ENCODE measurements at regions not wholly inside any gene's neighbourhood (a gene's known extent, or its start where the extent isn't known, plus 50 kb on each side); places are given as distances from the start of the nearest gene placed in this dataset.

DNA sequence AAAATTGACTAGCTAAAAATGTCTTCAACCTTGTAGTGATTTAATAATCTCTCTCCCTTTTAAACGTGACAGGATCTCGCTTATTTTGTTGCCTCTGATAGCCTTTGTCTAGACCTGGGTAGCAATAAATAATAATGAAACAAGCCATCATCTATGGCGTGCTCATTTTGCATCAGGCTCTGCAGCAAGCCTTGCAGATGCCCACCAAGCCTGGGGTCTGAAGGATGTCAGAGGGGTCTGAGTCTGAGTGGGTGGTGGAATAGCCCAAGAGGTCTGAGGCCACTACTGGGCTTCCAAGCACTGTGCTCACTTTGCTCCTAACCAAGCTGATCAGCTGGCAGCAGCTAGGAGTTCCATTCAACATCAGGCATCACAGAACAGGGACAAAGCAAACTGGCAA lies 109.4 kb downstream of the GYPC start:
- Histone ChIP-seq H4K20me1 (ENCODE audit: control insufficient read depth, insufficient read depth, low read depth, low read length) (no peaks in the 10 kb centered on the region), H3K4me1 (ENCODE audit: control insufficient read depth, low read length) (no peaks in the 10 kb centered on the region), H3K36me3 (ENCODE audit: control insufficient read depth, low read length) (no peaks in the 10 kb centered on the region), H3K27me3 (ENCODE audit: control insufficient read depth, low read length) (no peaks in the 10 kb centered on the region), H3F3A (ENCODE audit: control insufficient read depth, insufficient read depth) (no peaks in the 10 kb centered on the region), H3K4me2 (ENCODE audit: low read length) (no peak overlapping the region), H3K9me3 (ENCODE audit: control insufficient read depth, insufficient read depth, low read length) (no peaks in the 10 kb centered on the region), H3K79me2 (ENCODE audit: control insufficient read depth, low read length) (no peaks in the 10 kb centered on the region), H3K9me2 (replicated peaks; ENCODE audit: control insufficient read depth, low read length) (no peaks in the 10 kb centered on the region), H3K27ac (ENCODE audit: low read depth, low read length) (no peak overlapping the region), H3K4me3 (ENCODE audit: low read length) (no peak overlapping the region)
- TF ChIP-seq, protein P1, sequence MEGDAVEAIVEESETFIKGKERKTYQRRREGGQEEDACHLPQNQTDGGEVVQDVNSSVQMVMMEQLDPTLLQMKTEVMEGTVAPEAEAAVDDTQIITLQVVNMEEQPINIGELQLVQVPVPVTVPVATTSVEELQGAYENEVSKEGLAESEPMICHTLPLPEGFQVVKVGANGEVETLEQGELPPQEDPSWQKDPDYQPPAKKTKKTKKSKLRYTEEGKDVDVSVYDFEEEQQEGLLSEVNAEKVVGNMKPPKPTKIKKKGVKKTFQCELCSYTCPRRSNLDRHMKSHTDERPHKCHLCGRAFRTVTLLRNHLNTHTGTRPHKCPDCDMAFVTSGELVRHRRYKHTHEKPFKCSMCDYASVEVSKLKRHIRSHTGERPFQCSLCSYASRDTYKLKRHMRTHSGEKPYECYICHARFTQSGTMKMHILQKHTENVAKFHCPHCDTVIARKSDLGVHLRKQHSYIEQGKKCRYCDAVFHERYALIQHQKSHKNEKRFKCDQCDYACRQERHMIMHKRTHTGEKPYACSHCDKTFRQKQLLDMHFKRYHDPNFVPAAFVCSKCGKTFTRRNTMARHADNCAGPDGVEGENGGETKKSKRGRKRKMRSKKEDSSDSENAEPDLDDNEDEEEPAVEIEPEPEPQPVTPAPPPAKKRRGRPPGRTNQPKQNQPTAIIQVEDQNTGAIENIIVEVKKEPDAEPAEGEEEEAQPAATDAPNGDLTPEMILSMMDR (IDR thresholded peaks at IDR 0.05; ENCODE audit: low read depth, low read length, poor library complexity, severe bottlenecking), result no peak
- TF ChIP-seq EZH2phosphoT487 (IDR thresholded peaks at IDR 0.05; ENCODE audit: borderline replicate concordance, low read length), result no peak

DNA sequence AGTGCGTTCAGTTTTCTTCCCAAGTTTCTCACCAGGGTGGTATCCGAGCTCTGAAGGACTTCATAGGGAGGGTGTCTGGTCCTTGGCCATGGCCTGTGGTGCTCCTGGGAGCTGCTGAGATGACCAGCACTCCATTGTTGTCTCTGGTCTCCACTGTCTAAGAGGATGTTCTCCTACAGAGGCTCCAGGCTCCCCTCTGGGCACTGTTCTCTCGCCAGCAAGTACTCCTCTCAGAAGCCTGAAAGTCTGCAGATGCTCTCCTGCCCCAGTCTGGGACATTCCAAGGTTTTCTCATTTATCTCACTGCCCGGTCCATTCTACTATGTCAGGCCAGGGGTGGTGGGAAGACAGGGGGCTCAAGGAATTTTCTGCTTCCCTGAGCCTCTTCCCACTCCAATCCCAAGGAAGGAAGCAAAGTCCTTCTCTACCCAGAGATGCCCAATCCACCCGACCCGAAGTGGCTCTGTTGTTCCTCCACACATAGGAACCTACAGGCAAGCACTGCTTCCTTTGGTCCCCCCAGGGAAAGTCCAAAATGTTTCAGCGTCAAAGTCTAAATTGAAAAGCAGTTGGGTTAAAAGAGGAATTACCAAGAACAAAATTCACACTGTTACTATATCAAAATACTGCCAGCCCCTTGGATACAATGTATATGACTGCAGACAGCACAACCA lies 110.5 kb downstream of the GYPC start:
- no peaks in the 10 kb centered on the region for H3K4me1 ChIP-seq (ENCODE audit: control insufficient read depth, low read length)

DNA sequence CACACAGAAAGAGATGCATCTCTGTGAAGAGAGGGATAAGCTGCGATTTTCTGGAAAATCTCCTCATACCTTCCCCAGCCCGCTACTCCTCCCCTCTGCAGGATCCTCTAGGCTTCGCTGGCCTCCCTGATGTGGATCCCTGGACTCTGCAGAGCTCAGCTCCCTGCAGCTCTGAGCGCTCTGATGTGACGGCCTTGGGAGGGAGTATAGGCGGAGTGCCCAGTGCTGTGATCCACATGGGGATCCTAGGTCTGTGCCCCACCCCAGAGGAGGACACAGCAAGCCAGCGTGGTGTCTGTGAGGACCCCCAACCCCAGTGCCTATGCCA lies 111.0 kb downstream of the GYPC start:
- Histone ChIP-seq H3K36me3 (ENCODE audit: control insufficient read depth, low read length) (no peaks in the 10 kb centered on the region), H3K9me2 (replicated peaks; ENCODE audit: control insufficient read depth, low read length) (no peaks in the 10 kb centered on the region), H3K4me3 (ENCODE audit: low read length) (no peak overlapping the region), H3K9me3 (ENCODE audit: control insufficient read depth, insufficient read depth, low read length) (no peaks in the 10 kb centered on the region), H3F3A (ENCODE audit: control insufficient read depth, insufficient read depth) (no peaks in the 10 kb centered on the region), H4K20me1 (ENCODE audit: control insufficient read depth, insufficient read depth, low read depth, low read length) (no peaks in the 10 kb centered on the region), H3K27ac (ENCODE audit: low read depth, low read length) (no peak overlapping the region), H3K4me1 (ENCODE audit: control insufficient read depth, low read length) (no peaks in the 10 kb centered on the region), H3K27me3 (ENCODE audit: control insufficient read depth, low read length) (no peaks in the 10 kb centered on the region), H3K79me2 (ENCODE audit: control insufficient read depth, low read length) (no peaks in the 10 kb centered on the region), H3K4me2 (ENCODE audit: low read length) (no peak overlapping the region)
- no peak for TF ChIP-seq EZH2phosphoT487 (IDR thresholded peaks at IDR 0.05; ENCODE audit: borderline replicate concordance, low read length)
- TF ChIP-seq, protein P1 (IDR thresholded peaks at IDR 0.05; ENCODE audit: low read depth, low read length, poor library complexity, severe bottlenecking), result no peak

More for the DNA sequence above, 110.5 kb downstream of the GYPC start:
- Histone ChIP-seq H4K20me1 (ENCODE audit: control insufficient read depth, insufficient read depth, low read depth, low read length) (no peaks in the 10 kb centered on the region), H3K36me3 (ENCODE audit: control insufficient read depth, low read length) (no peaks in the 10 kb centered on the region), H3K27ac (ENCODE audit: low read depth, low read length) (no peak overlapping the region), H3K9me3 (ENCODE audit: control insufficient read depth, insufficient read depth, low read length) (no peaks in the 10 kb centered on the region), H3K9me2 (replicated peaks; ENCODE audit: control insufficient read depth, low read length) (no peaks in the 10 kb centered on the region), H3K79me2 (ENCODE audit: control insufficient read depth, low read length) (no peaks in the 10 kb centered on the region), H3K4me3 (ENCODE audit: low read length) (no peak overlapping the region), H3K27me3 (ENCODE audit: control insufficient read depth, low read length) (no peaks in the 10 kb centered on the region), H3K4me2 (ENCODE audit: low read length) (no peak overlapping the region), H3F3A (ENCODE audit: control insufficient read depth, insufficient read depth) (no peaks in the 10 kb centered on the region)
- TF ChIP-seq, protein P1 (IDR thresholded peaks at IDR 0.05; ENCODE audit: low read depth, low read length, poor library complexity, severe bottlenecking), result no peak
- TF ChIP-seq EZH2phosphoT487 (IDR thresholded peaks at IDR 0.05; ENCODE audit: borderline replicate concordance, low read length), result no peak

Measured in DOHH2 (cell line).